ENCODE measurements at regions not wholly inside any gene's neighbourhood (a gene's known extent, or its start where the extent isn't known, plus 50 kb on each side); places are given as distances from the start of the nearest gene placed in this dataset.

DNA sequence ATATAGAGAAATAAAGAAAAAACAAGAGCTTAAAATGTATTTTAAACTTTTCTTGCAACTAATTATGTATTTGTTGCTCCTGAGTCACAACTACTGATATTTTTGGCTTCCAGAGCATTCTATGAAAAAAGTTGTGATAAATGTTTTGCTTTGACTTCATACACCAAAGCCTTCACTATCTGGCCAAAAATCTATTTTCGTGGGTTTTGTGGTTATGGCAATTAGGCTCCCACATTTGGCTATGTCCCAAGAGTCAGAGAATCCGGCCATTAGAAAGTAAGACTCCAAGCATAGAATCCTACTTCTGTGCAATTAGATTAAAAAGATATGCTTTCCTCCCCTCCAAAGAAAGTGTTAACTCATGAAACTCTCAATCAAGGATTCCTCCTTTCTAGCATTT, 1456.1 kb upstream of the ACVR2A start:
- TF ChIP-seq, protein P1, sequence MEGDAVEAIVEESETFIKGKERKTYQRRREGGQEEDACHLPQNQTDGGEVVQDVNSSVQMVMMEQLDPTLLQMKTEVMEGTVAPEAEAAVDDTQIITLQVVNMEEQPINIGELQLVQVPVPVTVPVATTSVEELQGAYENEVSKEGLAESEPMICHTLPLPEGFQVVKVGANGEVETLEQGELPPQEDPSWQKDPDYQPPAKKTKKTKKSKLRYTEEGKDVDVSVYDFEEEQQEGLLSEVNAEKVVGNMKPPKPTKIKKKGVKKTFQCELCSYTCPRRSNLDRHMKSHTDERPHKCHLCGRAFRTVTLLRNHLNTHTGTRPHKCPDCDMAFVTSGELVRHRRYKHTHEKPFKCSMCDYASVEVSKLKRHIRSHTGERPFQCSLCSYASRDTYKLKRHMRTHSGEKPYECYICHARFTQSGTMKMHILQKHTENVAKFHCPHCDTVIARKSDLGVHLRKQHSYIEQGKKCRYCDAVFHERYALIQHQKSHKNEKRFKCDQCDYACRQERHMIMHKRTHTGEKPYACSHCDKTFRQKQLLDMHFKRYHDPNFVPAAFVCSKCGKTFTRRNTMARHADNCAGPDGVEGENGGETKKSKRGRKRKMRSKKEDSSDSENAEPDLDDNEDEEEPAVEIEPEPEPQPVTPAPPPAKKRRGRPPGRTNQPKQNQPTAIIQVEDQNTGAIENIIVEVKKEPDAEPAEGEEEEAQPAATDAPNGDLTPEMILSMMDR (IDR thresholded peaks at IDR 0.05) = no peak
- TF ChIP-seq EP300 (IDR thresholded peaks at IDR 0.05) = no peak
